Panc1 (cell line): ENCODE measurements at regions not wholly inside any gene's neighbourhood (a gene's known extent, or its start where the extent isn't known, plus 50 kb on each side); places are given as distances from the start of the nearest gene placed in this dataset.
"Not testable (repeated sequence)": the region's sequence is repeated elsewhere in the genome, so short reads cannot be mapped to it uniquely, and the experiment has no call there.

Source experiments
- ATAC-seq: fragments of 200-7000 bp; cut with Tn5 transposase; 2 replicates; pipeline ENCODE4 v1.9.1; 2020; ENCODE audit warnings: mild to moderate bottlenecking, moderate library complexity
- BruUV-seq: library from RNA; stranded (reverse); fragments of 400-500 nt; replicated peaks from 2 replicates; lab custom pipeline; 2021; lab: Mats Ljungman, UMichigan
- CTCF ChIA-PET: fragments of 300-600 bp; sonication (Branson Sonifier 250); formaldehyde crosslinking; loops from one replicate; lab custom pipeline; 2022; ENCODE audit warnings: antibody characterized with exemption; lab: Charles Lee
- POLR2A ChIA-PET: fragments of 300-600 bp; sonication (Branson Sonifier 250); formaldehyde crosslinking; loops from one replicate; lab custom pipeline; 2022; ENCODE audit warnings: antibody characterized with exemption; lab: Charles Lee
- DNase-seq: peaks from one replicate; pipeline ENCODE4 v3.0.0-alpha.2; 2010; ENCODE audit warnings: low read depth, low spot score
- H3K27ac ChIP-seq: 2 replicates; pipeline ENCODE4 v1.5.1; 2011; ENCODE audit warnings: mild to moderate bottlenecking, low read length, inconsistent platforms
- H3K27me3 ChIP-seq: fragments of 200-500 bp; sonication (Bioruptor generic); 2 replicates; pipeline ENCODE4 v1.6.0; 2014; ENCODE audit warnings: low read length, inconsistent platforms; ENCODE audit not compliant: control insufficient read depth, insufficient read depth
- H3K36me3 ChIP-seq: fragments of 200-500 bp; sonication (Bioruptor generic); 2 replicates; pipeline ENCODE4 v1.5.1; 2014; ENCODE audit warnings: inconsistent platforms, mild to moderate bottlenecking, low read length, moderate library complexity; ENCODE audit not compliant: control insufficient read depth, insufficient read depth
- H3K4me1 ChIP-seq: 2 replicates; pipeline ENCODE4 v1.5.1; 2011; ENCODE audit warnings: inconsistent platforms, mild to moderate bottlenecking, low read length, moderate library complexity; ENCODE audit not compliant: control insufficient read depth, insufficient read depth
- H3K4me3 ChIP-seq, 2 experiments: 2 replicates each; pipeline ENCODE4 v1.5.1; 2011 to 2012; ENCODE audit warnings: low read depth in 2 of 2, low read length in 2 of 2, mild to moderate bottlenecking in 2 of 2, inconsistent platforms in 1 of 2, moderate library complexity in 1 of 2
- H3K9me3 ChIP-seq: fragments of 200-500 bp; sonication (Bioruptor generic); 2 replicates; pipeline ENCODE4 v1.5.1; 2014; ENCODE audit warnings: low read depth, mild to moderate bottlenecking, inconsistent platforms, low read length, moderate library complexity; ENCODE audit not compliant: control insufficient read depth, insufficient read depth
- POLR2AphosphoS5 ChIP-seq: IDR thresholded peaks from 2 replicates; pipeline ENCODE4 v1.6.1; 2012; ENCODE audit warnings: mild to moderate bottlenecking, low read depth, low read length, moderate library complexity
- SIN3A ChIP-seq: IDR thresholded peaks from 2 replicates; pipeline ENCODE4 v1.6.1; 2012; ENCODE audit warnings: low read depth, mild to moderate bottlenecking, low read length, moderate library complexity, borderline replicate concordance; ENCODE audit not compliant: insufficient read depth
- TCF7L2 ChIP-seq: IDR thresholded peaks from 2 replicates; pipeline ENCODE4 v1.6.1; 2011; ENCODE audit warnings: mild to moderate bottlenecking, low read depth, low read length, inconsistent platforms
- in situ Hi-C: cut with HindIII; loops from 2 replicates; pipeline ENCODE4 v1.10.0; 2016; ENCODE audit warnings: low sequenced_read_pairs, low pct_unique_long_range_greater_than_20kb
- intact Hi-C: fragments of 100-400 bp; cut with micrococcal nuclease; formaldehyde crosslinking; loops from one replicate; pipeline ENCODE4 v1.10.0; 2022; ENCODE audit not compliant: unreplicated experiment
- TF ChIP-seq, protein P1 (sequence below): fragments of 450-650 bp; IDR thresholded peaks from 2 replicates; pipeline ENCODE4 v1.5.1; 2017; ENCODE audit warnings: mild to moderate bottlenecking
- TF ChIP-seq, protein P2 (sequence below), 2 experiments: IDR thresholded peaks; 2 replicates each; pipeline ENCODE4 v1.6.1; 2011 to 2012; ENCODE audit warnings: low read depth in 2 of 2, control low read depth in 1 of 2, low read length in 1 of 2, mild to moderate bottlenecking in 1 of 2, moderate library complexity in 1 of 2; ENCODE audit not compliant: insufficient read depth in 1 of 2

DNA sequence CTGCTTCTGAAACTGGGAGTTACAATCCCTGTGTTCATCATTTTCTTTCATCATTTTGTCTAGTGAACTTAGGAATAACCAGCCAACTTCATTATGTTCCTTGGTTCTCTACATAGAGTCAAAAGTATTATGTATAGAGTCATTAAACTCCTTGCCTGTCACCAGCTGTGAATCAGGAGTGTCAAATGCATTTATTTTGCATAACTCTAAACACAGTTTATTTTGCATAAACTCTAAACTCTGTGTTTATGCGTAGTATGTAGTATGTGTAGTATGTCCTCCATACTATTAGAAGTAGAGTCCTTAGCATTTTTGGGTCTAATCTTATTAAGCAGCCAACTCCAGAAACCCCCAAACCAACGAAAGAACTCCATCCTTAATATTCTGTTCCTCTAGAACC is 164.4 kb downstream of the EVA1A start:
- TF ChIP-seq SIN3A, result no peak
- TF ChIP-seq POLR2AphosphoS5, result no peak
- TF ChIP-seq, protein P1, sequence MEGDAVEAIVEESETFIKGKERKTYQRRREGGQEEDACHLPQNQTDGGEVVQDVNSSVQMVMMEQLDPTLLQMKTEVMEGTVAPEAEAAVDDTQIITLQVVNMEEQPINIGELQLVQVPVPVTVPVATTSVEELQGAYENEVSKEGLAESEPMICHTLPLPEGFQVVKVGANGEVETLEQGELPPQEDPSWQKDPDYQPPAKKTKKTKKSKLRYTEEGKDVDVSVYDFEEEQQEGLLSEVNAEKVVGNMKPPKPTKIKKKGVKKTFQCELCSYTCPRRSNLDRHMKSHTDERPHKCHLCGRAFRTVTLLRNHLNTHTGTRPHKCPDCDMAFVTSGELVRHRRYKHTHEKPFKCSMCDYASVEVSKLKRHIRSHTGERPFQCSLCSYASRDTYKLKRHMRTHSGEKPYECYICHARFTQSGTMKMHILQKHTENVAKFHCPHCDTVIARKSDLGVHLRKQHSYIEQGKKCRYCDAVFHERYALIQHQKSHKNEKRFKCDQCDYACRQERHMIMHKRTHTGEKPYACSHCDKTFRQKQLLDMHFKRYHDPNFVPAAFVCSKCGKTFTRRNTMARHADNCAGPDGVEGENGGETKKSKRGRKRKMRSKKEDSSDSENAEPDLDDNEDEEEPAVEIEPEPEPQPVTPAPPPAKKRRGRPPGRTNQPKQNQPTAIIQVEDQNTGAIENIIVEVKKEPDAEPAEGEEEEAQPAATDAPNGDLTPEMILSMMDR, result no peak
- TF ChIP-seq, protein P2, sequence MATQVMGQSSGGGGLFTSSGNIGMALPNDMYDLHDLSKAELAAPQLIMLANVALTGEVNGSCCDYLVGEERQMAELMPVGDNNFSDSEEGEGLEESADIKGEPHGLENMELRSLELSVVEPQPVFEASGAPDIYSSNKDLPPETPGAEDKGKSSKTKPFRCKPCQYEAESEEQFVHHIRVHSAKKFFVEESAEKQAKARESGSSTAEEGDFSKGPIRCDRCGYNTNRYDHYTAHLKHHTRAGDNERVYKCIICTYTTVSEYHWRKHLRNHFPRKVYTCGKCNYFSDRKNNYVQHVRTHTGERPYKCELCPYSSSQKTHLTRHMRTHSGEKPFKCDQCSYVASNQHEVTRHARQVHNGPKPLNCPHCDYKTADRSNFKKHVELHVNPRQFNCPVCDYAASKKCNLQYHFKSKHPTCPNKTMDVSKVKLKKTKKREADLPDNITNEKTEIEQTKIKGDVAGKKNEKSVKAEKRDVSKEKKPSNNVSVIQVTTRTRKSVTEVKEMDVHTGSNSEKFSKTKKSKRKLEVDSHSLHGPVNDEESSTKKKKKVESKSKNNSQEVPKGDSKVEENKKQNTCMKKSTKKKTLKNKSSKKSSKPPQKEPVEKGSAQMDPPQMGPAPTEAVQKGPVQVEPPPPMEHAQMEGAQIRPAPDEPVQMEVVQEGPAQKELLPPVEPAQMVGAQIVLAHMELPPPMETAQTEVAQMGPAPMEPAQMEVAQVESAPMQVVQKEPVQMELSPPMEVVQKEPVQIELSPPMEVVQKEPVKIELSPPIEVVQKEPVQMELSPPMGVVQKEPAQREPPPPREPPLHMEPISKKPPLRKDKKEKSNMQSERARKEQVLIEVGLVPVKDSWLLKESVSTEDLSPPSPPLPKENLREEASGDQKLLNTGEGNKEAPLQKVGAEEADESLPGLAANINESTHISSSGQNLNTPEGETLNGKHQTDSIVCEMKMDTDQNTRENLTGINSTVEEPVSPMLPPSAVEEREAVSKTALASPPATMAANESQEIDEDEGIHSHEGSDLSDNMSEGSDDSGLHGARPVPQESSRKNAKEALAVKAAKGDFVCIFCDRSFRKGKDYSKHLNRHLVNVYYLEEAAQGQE (IDR thresholded peaks at IDR 0.05; ENCODE audit: insufficient read depth in 1 of 2, low read depth in 2 of 2, low read length in 1 of 2), result no peak
- no peak for TF ChIP-seq TCF7L2
- H3K27me3 ChIP-seq, result no peaks in the 10 kb centered on the region
- in situ Hi-C loops (no loop called here), intact Hi-C loops (no loop called here)
- CTCF ChIA-PET, result no interaction called here
- no peak overlapping the region for H3K4me3 ChIP-seq
- H3K9me3 ChIP-seq, result no peaks in the 10 kb centered on the region
- no peak overlapping the region for H3K27ac ChIP-seq
- DNase-seq, result no peak
- ATAC-seq, result no peak
- no TSS peak for BruUV-seq
- POLR2A ChIA-PET, result no interaction called here
- no peaks in the 10 kb centered on the region; the same call in 1 of the 2 replicates for H3K36me3 ChIP-seq
- H3K4me1 ChIP-seq, result no peaks in the 10 kb centered on the region

DNA sequence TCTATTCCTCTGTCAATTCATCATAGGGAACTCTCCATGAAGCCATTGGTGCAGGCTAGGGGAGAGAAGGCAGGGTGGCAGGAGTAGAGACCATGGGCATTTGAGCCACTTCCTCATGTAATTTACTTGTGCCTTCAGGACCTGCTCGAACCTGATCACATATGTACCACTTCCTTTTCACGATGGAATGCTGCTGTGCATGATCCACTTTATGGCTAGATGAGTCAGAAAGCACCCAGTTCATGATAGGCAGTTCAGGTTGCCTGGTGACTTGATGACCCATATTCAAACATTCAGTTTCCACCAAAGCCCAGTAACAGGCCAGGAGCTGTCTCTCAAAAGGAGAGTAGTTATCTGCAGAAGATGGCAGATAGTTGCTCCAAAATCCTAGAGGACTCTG is 166.0 kb downstream of the EVA1A start:
- POLR2A ChIA-PET, H3K4me1 ChIP-seq, ATAC-seq, intact Hi-C loops, DNase-seq, in situ Hi-C loops, H3K36me3 ChIP-seq, H3K4me3 ChIP-seq, CTCF ChIA-PET, BruUV-seq, H3K27me3 ChIP-seq, H3K27ac ChIP-seq, H3K9me3 ChIP-seq: not testable (repeated sequence)

DNA sequence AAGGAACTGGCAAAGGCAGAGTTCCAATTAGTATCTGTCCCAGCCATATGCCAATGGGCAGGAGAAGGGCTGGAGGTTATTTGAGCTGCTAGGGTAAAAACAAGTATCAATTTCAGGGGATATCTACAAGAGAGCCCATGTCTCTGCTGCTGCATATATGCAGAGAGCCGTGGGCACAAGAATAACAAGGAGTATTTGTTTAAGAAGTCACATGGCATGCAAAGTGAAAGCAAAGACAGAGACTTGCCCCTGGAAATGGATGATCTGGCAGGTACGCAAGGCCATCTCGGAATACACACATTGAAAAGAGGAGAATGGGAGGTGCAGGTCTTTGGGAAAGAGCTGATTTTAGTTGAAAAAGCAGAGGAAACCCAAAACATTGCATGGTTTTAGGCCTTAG is 170.6 kb downstream of the EVA1A start:
- Histone ChIP-seq H3K4me3 (no peak overlapping the region), H3K27me3 (no peaks in the 10 kb centered on the region), H3K36me3 (no peaks in the 10 kb centered on the region), H3K4me1 (no peaks in the 10 kb centered on the region), H3K27ac (no peak overlapping the region), H3K9me3 (no peaks in the 10 kb centered on the region)
- ATAC-seq (no peak), DNase-seq (no peak)
- in situ Hi-C loops (no loop called here), intact Hi-C loops (no loop called here)
- TF ChIP-seq, protein P2 (IDR thresholded peaks at IDR 0.05; ENCODE audit: insufficient read depth in 1 of 2, low read depth in 2 of 2, low read length in 1 of 2), result no peak
- TF ChIP-seq POLR2AphosphoS5 (no peak), TCF7L2 (no peak), SIN3A (no peak)
- TF ChIP-seq, protein P1, result no peak
- no TSS peak for BruUV-seq
- ChIA-PET POLR2A (no interaction called here), CTCF (no interaction called here)
